DMS153 (cell line): ENCODE measurements at regions not wholly inside any gene's neighbourhood (a gene's known extent, or its start where the extent isn't known, plus 50 kb on each side); places are given as distances from the start of the nearest gene placed in this dataset.

Experiments used
- DNase-seq: peaks from one replicate; lab custom pipeline; 2025; lab: John Stamatoyannopoulos, UW

GRCh38 chr3:31349001-31349748 is 183.6 kb upstream of the STT3B start:
- no peak for DNase-seq

GRCh38 chr3:31350307-31350706 is 182.4 kb upstream of the STT3B start:
- DNase-seq, result no peak

- DNase-seq, result no peak
These were observed 180.4 kb upstream of the STT3B start for GRCh38 chr3:31352331-31352730.

GRCh38 chr3:31353166-31353565 is 179.6 kb upstream of the STT3B start:
- no peak for DNase-seq

GRCh38 chr3:31354373-31354772 is 178.4 kb upstream of the STT3B start:
- no peak for DNase-seq

- no peak for DNase-seq
These were observed 176.9 kb upstream of the STT3B start for GRCh38 chr3:31355807-31356206.

GRCh38 chr3:31356941-31357340 is 175.8 kb upstream of the STT3B start:
- DNase-seq, result no peak

- DNase-seq, result no peak
These were observed 175.3 kb upstream of the STT3B start for GRCh38 chr3:31357451-31357850.

GRCh38 chr3:31358473-31359070 is 174.2 kb upstream of the STT3B start:
- DNase-seq, result no peak

GRCh38 chr3:31361371-31362273 is 171.1 kb upstream of the STT3B start:
- no peak for DNase-seq

- DNase-seq, result no peak
These were observed 168.5 kb upstream of the STT3B start for GRCh38 chr3:31364188-31364587.

GRCh38 chr3:31364711-31365110 is 168.0 kb upstream of the STT3B start:
- DNase-seq, result no peak

GRCh38 chr3:31367518-31367917 is 165.2 kb upstream of the STT3B start:
- no peak for DNase-seq

- no peak for DNase-seq
These were observed 162.9 kb upstream of the STT3B start for GRCh38 chr3:31369637-31370379.

GRCh38 chr3:31370380-31370666 is 162.4 kb upstream of the STT3B start:
- DNase-seq, result no peak

GRCh38 chr3:31370681-31371080 is 162.0 kb upstream of the STT3B start:
- DNase-seq, result no peak

- no peak for DNase-seq
These were observed 161.1 kb upstream of the STT3B start for GRCh38 chr3:31371484-31372177.

GRCh38 chr3:31373681-31374080 is 159.0 kb upstream of the STT3B start:
- DNase-seq, result no peak

GRCh38 chr3:31377045-31377642 is 155.6 kb upstream of the STT3B start:
- DNase-seq, result no peak

GRCh38 chr3:31378231-31378630 is 154.5 kb upstream of the STT3B start:
- DNase-seq, result no peak

GRCh38 chr3:31379598-31379997 is 153.1 kb upstream of the STT3B start:
- DNase-seq, result no peak
